ENCODE measurements at regions not wholly inside any gene's neighbourhood (a gene's known extent, or its start where the extent isn't known, plus 50 kb on each side); places are given as distances from the start of the nearest gene placed in this dataset.
A peak's percentile ranks its signal among the peaks of the same experiment; 100 is the strongest.

DNA sequence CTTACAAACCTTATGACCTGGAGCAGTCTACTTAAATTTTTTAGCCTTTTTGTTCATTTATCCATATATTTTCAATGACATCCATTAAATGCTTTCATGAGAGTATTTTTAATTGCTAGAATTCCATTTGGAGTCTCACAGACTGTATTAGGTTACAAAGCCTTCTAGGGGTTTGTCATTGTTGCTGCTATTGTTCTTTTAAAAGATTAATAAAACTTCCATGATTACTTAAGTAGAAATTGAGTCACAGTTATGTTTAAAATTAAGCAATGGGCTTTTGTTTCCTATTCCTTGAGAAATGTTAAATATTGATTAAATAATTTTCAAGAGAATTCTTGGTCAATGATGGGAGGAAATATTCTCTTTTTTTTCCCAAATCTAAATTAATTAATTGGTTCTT lies 1408.4 kb upstream of the RAG2 start:
- no peaks in the 10 kb centered on the region for H3K4me1 ChIP-seq
- H3K4me3 ChIP-seq = no peak overlapping the region
- H3K27ac ChIP-seq = no peak overlapping the region
- intact Hi-C loops (cut with DNase I; ENCODE audit: low total_unique reads) = no loop called here
- no peak for DNase-seq
- H3K27me3 ChIP-seq = no peaks in the 10 kb centered on the region
- TF ChIP-seq, protein P1, sequence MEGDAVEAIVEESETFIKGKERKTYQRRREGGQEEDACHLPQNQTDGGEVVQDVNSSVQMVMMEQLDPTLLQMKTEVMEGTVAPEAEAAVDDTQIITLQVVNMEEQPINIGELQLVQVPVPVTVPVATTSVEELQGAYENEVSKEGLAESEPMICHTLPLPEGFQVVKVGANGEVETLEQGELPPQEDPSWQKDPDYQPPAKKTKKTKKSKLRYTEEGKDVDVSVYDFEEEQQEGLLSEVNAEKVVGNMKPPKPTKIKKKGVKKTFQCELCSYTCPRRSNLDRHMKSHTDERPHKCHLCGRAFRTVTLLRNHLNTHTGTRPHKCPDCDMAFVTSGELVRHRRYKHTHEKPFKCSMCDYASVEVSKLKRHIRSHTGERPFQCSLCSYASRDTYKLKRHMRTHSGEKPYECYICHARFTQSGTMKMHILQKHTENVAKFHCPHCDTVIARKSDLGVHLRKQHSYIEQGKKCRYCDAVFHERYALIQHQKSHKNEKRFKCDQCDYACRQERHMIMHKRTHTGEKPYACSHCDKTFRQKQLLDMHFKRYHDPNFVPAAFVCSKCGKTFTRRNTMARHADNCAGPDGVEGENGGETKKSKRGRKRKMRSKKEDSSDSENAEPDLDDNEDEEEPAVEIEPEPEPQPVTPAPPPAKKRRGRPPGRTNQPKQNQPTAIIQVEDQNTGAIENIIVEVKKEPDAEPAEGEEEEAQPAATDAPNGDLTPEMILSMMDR (IDR thresholded peaks at IDR 0.05) = no peak
- TF ChIP-seq POLR2A (IDR thresholded peaks at IDR 0.05) (no peak), EP300 (IDR thresholded peaks at IDR 0.05) (no peak), POLR2AphosphoS5 (IDR thresholded peaks at IDR 0.05) (no peak)
- peaks cover 0 to 4% (median 0%) of the 10 kb centered on the region in 4 donors for H3K9me3 ChIP-seq
- no peaks in the 10 kb centered on the region for H3K36me3 ChIP-seq

DNA sequence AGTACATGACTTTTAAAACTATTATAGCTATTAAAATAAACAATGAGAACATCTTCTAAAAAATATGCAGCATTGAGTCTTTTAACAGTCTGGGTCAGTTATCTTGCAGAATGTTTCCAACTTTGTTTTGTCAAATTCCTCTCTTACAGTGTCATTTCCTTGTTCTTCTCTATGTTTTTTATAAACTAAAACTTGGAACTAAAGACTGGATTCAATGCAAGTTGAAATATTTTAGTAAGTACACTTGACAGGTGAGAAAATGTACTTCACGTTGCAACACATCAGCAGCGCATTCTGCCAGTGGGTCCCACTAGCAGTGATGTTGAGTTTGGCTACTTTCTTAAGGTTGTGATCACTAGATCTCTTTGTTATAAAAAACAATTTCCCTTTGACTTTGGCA lies 1407.6 kb upstream of the RAG2 start:
- WGBS, 5 donors = 65 to 81% (median 67%) methylated on average over 2 of the region's 2 CpGs
- Histone ChIP-seq H3K27me3 (no peaks in the 10 kb centered on the region), H3K4me1 (no peaks in the 10 kb centered on the region), H3K4me3 (no peak overlapping the region), H3K36me3 (no peaks in the 10 kb centered on the region), H3K27ac (no peak overlapping the region), H3K9me3 (peaks cover 0 to 4% (median 0%) of the 10 kb centered on the region in 4 donors)
- DNase-seq = peak in 1 of 2 donors; percentile 28
- intact Hi-C loops (cut with DNase I; ENCODE audit: low total_unique reads) = no loop called here
- TF ChIP-seq, protein P1 (IDR thresholded peaks at IDR 0.05) = no peak
- TF ChIP-seq EP300 (IDR thresholded peaks at IDR 0.05) = no peak
- TF ChIP-seq POLR2A (IDR thresholded peaks at IDR 0.05) = no peak
- no peak for TF ChIP-seq POLR2AphosphoS5 (IDR thresholded peaks at IDR 0.05)

DNA sequence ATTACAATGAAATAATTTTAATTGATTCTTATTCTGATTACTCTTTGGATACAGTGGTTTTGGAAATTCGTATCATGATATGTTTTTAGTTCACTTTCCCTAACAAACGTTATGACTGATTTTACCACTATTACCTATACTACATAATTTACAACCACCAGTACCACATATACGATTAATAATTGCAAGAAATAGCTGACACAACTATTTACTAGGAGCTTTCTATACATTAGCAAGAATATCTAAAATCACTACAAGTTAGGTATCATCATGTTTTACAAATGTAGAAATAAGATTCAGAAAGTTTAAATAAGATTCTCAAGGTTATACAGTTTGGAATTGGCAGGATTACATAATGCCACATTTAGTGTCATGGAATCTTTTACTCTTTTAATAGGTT lies 1401.1 kb upstream of the RAG2 start:
- Histone ChIP-seq H3K27ac (no peak overlapping the region), H3K9me3 (peaks cover 0 to 5% (median 0%) of the 10 kb centered on the region in 4 donors), H3K36me3 (no peaks in the 10 kb centered on the region), H3K27me3 (no peaks in the 10 kb centered on the region), H3K4me1 (no peaks in the 10 kb centered on the region), H3K4me3 (no peak overlapping the region)
- intact Hi-C loops (cut with DNase I; ENCODE audit: low total_unique reads) = no loop called here
- TF ChIP-seq POLR2AphosphoS5 (IDR thresholded peaks at IDR 0.05) (no peak), POLR2A (IDR thresholded peaks at IDR 0.05) (no peak), EP300 (IDR thresholded peaks at IDR 0.05) (no peak)
- TF ChIP-seq, protein P1 (IDR thresholded peaks at IDR 0.05) = no peak
- no peak for DNase-seq
- 74 to 87% (median 78%) methylated on average over 3 of the region's 3 CpGs for WGBS, 5 donors

DNA sequence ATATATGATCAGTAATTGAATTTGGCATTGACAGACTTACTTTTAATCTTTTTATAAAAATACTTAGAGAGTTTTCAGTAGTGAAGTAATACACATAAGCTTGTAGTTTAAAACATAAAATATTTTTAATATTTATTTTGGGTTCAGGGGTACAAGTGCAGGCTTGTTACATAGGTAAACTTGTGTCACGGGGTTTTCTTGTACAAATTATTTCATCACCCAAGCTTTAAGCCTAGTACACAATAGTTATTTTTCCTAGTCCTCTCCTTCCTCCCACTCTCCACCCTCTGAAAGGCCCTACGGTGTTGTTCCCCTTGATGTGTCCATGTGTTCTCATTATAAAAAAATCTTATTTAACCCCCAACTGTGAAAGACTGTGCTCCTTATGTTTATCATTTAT lies 1397.8 kb upstream of the RAG2 start:
- no peak for DNase-seq
- intact Hi-C loops (cut with DNase I; ENCODE audit: low total_unique reads) = no loop called here
- WGBS, 5 donors = 70 to 78% (median 73%) methylated on average over 2 of the region's 2 CpGs

More for the DNA sequence above, 1397.8 kb upstream of the RAG2 start:
- Histone ChIP-seq H3K27me3 (no peaks in the 10 kb centered on the region), H3K4me1 (no peaks in the 10 kb centered on the region), H3K36me3 (no peaks in the 10 kb centered on the region), H3K4me3 (no peak overlapping the region), H3K9me3 (peaks cover 0 to 5% (median 0%) of the 10 kb centered on the region in 4 donors), H3K27ac (no peak overlapping the region)
- TF ChIP-seq EP300 (IDR thresholded peaks at IDR 0.05) = no peak
- TF ChIP-seq POLR2AphosphoS5 (IDR thresholded peaks at IDR 0.05) = no peak
- no peak for TF ChIP-seq POLR2A (IDR thresholded peaks at IDR 0.05)
- TF ChIP-seq, protein P1 (IDR thresholded peaks at IDR 0.05) = no peak

All from stomach (tissue), 8 donors.